Right atrium auricular region (tissue), 2 donors: ENCODE measurements at regions not wholly inside any gene's neighbourhood (a gene's known extent, or its start where the extent isn't known, plus 50 kb on each side); places are given as distances from the start of the nearest gene placed in this dataset.

ENCODE experiments used
- DNase-seq: peaks from one replicate; pipeline ENCODE4 v3.0.0-alpha.2; 2019; ENCODE audit warnings: low spot score
- H3K27ac ChIP-seq, 2 donors: fragments of 200-600 bp; sonication (generic); 1 replicate in 1 of 2; 2 replicates in 1 of 2; pipeline ENCODE4 v1.5.1; 2016 to 2019
- H3K27me3 ChIP-seq, 2 donors: fragments of 200-600 bp; sonication (generic); one replicate each; pipeline versions ENCODE4 v1.5.1 to v1.6.0; 2017 to 2019
- H3K36me3 ChIP-seq: fragments of 200-600 bp; sonication (generic); one replicate; pipeline ENCODE4 v1.5.1; 2016
- H3K4me1 ChIP-seq, 2 donors: fragments of 200-600 bp; sonication (generic); one replicate each; pipeline versions ENCODE4 v1.5.1 to v1.6.0; 2017 to 2019
- H3K4me3 ChIP-seq, 2 donors: fragments of 200-600 bp; sonication (generic); 1 replicate in 1 of 2; 2 replicates in 1 of 2; pipeline ENCODE4 v1.5.1; 2017 to 2019; ENCODE audit warnings: mild to moderate bottlenecking in 1 of 2, moderate library complexity in 1 of 2
- H3K9me3 ChIP-seq, 2 donors: fragments of 200-600 bp; sonication (generic); one replicate each; pipeline ENCODE4 v1.5.1; 2019
- TF ChIP-seq, protein P1 (sequence below), 2 donors: fragments of 200-600 bp; sonication (generic); IDR thresholded peaks; one replicate each; pipeline ENCODE4 v1.5.1; 2019; ENCODE audit warnings: antibody characterized with exemption in 2 of 2

DNA sequence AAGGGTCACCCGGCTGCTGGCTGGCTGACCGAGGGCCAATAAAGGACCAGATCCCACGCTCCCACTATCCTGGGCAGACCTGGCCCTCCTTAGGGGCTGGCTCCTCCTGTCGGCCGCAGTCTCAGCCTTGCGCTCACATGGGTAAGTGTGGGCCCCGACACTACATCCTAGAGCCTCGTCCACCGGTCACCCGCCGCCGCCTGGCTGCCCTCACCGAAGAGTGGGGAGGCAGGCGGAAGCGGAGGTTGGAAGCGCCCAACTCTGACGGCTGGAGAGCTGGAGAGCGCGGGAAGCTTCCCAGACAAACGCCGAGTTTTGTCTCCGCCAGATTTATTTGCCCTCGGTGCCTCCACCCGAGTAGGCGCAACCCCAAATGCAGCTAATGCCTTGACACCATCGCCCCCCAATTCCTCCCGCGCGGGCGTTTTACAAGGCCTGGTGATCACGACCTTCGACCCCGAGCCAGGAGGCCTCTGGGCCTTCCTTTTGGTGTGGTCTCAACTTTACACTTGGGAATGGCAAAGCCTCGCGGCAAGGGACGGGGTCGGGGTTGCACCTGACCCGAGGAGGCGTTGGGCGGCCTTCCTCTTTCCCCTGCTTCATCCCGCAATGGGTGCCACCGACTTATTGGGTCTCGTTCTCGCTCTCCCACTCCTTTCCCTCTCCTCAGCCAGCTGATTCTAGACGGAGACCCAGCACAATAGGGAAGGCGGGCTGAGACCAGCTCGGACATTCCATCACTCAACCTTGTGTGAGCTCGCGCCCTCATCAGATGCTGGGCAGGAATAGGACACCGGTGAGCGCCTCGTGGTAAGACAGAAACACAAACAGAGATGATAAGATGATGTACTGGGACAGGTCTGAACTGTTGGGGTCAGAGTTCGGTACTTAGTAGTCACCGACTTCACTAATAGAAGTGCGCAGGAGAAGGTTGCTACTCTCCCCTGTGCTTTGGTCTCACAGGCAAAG lies 78.3 kb upstream of the ANO4 start:
- peaks cover 0 to 7% of the 10 kb centered on the region in 2 donors for H3K27me3 ChIP-seq
- H3K27ac ChIP-seq = no peak overlapping the region
- peak overlapping the region in 1 of 2 donors; percentile 39 for H3K4me3 ChIP-seq
- H3K36me3 ChIP-seq = no peaks in the 10 kb centered on the region
- TF ChIP-seq, protein P1, sequence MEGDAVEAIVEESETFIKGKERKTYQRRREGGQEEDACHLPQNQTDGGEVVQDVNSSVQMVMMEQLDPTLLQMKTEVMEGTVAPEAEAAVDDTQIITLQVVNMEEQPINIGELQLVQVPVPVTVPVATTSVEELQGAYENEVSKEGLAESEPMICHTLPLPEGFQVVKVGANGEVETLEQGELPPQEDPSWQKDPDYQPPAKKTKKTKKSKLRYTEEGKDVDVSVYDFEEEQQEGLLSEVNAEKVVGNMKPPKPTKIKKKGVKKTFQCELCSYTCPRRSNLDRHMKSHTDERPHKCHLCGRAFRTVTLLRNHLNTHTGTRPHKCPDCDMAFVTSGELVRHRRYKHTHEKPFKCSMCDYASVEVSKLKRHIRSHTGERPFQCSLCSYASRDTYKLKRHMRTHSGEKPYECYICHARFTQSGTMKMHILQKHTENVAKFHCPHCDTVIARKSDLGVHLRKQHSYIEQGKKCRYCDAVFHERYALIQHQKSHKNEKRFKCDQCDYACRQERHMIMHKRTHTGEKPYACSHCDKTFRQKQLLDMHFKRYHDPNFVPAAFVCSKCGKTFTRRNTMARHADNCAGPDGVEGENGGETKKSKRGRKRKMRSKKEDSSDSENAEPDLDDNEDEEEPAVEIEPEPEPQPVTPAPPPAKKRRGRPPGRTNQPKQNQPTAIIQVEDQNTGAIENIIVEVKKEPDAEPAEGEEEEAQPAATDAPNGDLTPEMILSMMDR (IDR thresholded peaks at IDR 0.05) = no peak
- H3K4me1 ChIP-seq = peaks cover 0 to 5% of the 10 kb centered on the region in 2 donors
- no peaks in the 10 kb centered on the region for H3K9me3 ChIP-seq
- DNase-seq = no peak

DNA sequence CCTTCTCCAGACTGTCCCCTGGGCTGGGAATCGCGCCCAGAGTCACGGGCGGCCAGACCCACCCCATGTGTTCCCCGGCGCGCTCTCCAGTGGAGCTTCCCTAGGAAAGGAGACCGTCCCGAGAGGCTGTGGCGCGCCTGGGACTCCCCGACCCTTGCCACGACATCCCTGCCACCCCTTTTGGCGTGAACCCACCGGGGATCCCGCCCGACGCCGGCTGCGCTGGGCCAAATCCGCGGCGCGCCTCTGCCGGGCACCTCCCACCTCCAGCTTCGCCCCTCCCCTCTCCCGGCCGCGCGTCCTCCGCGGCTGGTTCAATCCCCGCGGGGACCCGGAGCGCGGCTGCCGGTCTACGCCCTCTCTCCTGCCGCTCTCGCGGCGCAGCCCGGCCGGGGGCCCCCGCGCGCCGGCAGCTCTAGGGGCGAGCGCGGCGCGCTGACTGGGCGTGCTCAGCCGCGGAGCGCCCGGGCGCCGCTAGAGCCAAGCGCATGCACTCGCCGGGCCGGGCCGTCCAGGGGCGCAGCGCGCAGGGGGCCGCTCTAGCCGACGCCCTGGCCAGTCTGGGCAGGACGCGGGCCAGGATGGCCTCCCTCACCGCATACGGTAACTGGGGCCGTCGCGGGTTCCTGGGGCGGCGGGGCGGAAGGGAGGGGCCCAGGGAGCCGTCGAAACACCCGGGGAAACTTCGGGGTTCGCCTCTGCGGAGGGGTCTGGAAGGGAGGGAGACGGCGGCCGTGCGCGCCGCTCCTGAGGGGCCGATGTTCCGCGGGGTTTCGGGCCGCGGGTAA lies 77.4 kb upstream of the ANO4 start:
- Histone ChIP-seq H3K36me3 (no peaks in the 10 kb centered on the region), H3K27me3 (peaks cover 0 to 7% of the 10 kb centered on the region in 2 donors), H3K4me1 (peaks cover 0 to 5% of the 10 kb centered on the region in 2 donors), H3K9me3 (no peaks in the 10 kb centered on the region), H3K4me3 (peak overlapping the region; percentile 14 to 39), H3K27ac (no peak overlapping the region)
- no peak for DNase-seq
- TF ChIP-seq, protein P1 (IDR thresholded peaks at IDR 0.05) = no peak

DNA sequence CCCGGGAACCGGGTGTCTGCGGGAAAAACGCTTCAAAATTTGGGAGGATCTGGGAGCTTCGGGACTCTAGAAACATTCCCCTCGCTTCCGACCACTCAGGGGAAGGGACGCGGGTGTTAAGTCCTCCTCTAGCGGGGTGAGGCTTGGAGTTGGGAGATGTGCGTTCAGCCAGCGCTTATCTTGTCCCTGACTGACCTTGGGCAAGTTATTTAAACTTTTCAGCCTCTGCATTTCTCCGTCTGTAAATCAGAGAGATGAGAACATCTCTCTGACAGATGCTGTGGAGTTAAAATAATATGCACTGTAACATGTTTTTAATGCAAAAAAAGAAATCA lies 76.9 kb upstream of the ANO4 start:
- Histone ChIP-seq H3K4me1 (peaks cover 0 to 5% of the 10 kb centered on the region in 2 donors), H3K36me3 (no peaks in the 10 kb centered on the region), H3K4me3 (peak overlapping the region in 1 of 2 donors; percentile 39), H3K9me3 (no peaks in the 10 kb centered on the region), H3K27ac (no peak overlapping the region), H3K27me3 (peaks cover 0 to 7% of the 10 kb centered on the region in 2 donors)
- no peak for DNase-seq
- TF ChIP-seq, protein P1 (IDR thresholded peaks at IDR 0.05) = no peak

DNA sequence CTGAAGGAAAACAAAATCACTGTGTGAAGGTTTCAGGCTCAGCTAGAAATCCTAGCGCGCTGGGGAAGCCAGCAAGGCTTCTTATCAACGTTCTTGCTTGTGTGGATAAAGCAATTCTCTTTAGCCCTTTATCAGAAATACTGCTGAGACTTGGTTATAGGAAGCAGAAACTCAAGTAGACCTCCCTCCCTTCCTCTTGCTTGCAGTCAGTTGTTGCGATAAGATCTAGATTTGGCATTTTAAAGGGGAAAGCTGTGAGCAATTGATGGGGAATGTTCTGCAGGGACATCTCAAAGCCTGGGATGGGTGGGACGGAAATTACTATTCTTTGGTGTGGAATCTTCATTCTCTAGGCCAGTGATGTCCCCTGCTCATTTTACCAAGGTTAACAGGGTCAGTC lies 76.4 kb upstream of the ANO4 start:
- no peaks in the 10 kb centered on the region for H3K9me3 ChIP-seq
- TF ChIP-seq, protein P1 (IDR thresholded peaks at IDR 0.05) = no peak
- no peak for DNase-seq

DNA sequence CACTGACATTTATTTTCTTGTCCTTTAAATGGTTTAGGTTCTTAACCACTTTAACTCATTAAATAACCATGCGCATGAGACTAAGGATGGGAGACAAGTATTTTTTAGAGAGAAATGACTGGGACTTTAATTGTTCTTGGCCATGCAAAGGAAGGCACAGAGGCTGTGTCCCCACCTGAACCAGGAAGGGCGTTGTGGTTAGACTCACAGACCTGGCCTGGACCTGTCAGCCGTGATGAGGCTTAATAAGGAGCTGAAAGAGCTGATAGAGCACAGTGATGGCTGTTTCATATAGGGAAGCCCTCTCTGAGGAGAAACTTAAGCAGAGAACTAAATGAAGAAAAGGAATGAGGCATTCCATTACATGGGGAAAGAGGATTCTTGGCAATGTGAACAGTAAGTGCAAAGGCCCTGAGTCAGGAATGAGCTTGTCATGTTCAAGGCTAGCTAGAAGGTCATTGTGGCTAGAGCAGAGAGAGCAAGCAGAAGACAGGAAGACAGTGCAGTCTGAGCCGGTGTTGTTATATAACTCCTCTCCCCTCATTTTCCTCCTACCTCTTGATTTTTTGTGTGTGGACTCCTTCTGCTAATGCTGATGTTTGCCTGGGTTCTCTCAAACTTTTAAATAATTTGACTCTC lies 74.4 kb upstream of the ANO4 start:
- TF ChIP-seq, protein P1 (IDR thresholded peaks at IDR 0.05) = no peak
- DNase-seq = no peak
- peaks cover 0 to 5% of the 10 kb centered on the region in 2 donors for H3K4me1 ChIP-seq
- no peaks in the 10 kb centered on the region for H3K9me3 ChIP-seq
- no peak overlapping the region for H3K27ac ChIP-seq
- H3K27me3 ChIP-seq = peaks cover 0 to 7% of the 10 kb centered on the region in 2 donors
- H3K4me3 ChIP-seq = no peak overlapping the region
- H3K36me3 ChIP-seq = no peaks in the 10 kb centered on the region

More for the DNA sequence above, 76.4 kb upstream of the ANO4 start:
- Histone ChIP-seq H3K27ac (no peak overlapping the region), H3K27me3 (peaks cover 0 to 7% of the 10 kb centered on the region in 2 donors), H3K36me3 (no peaks in the 10 kb centered on the region), H3K4me3 (no peak overlapping the region), H3K4me1 (peaks cover 0 to 5% of the 10 kb centered on the region in 2 donors)
